Prostate gland (tissue), 2 donors: ENCODE measurements at regions not wholly inside any gene's neighbourhood (a gene's known extent, or its start where the extent isn't known, plus 50 kb on each side); places are given as distances from the start of the nearest gene placed in this dataset.

Source experiments
- DNase-seq: peaks from one replicate; pipeline ENCODE4 v3.0.0-alpha.2; 2019; ENCODE audit warnings: low spot score
- H3K27ac ChIP-seq, 2 donors: fragments of 200-600 bp; sonication (generic); 2 replicates each; pipeline ENCODE4 v1.5.1; 2017 to 2019
- H3K27me3 ChIP-seq: fragments of 200-600 bp; sonication (generic); replicated peaks from 2 replicates; pipeline ENCODE4 v1.5.1; 2019; ENCODE audit not compliant: insufficient read depth
- H3K36me3 ChIP-seq, 2 donors: fragments of 200-600 bp; sonication (generic); 1 replicate in 1 of 2; 2 replicates in 1 of 2; pipeline versions ENCODE4 v1.5.1 to v1.8.1; 2017 to 2019
- H3K4me1 ChIP-seq: fragments of 200-600 bp; sonication (generic); replicated peaks from 2 replicates; pipeline ENCODE4 v1.5.1; 2019
- H3K4me3 ChIP-seq, 2 donors: fragments of 200-600 bp; sonication (generic); 2 replicates each; pipeline ENCODE4 v1.5.1; 2017 to 2019
- H3K9me3 ChIP-seq: fragments of 200-600 bp; sonication (generic); 2 replicates; pipeline ENCODE4 v1.5.1; 2017
- POLR2A ChIP-seq: fragments of 450-650 bp; IDR thresholded peaks from one replicate; pipeline ENCODE4 v1.6.1; 2016; ENCODE audit warnings: antibody characterized with exemption, mild to moderate bottlenecking
- POLR2AphosphoS5 ChIP-seq: sonication (generic); formaldehyde crosslinking; IDR thresholded peaks from one replicate; pipeline ENCODE4 v1.6.1; 2017; ENCODE audit warnings: antibody characterized with exemption
- WGBS: methylation state at CpG from one replicate; pipeline ENCODE4 v1.1.5; 2018; 5-methylcytosine and 5-hydroxymethylcytosine counted together
- intact Hi-C: fragments of 100-400 bp; cut with DNase I; formaldehyde crosslinking; loops from one replicate; pipeline ENCODE4 v1.14.2; 2022
- TF ChIP-seq, protein P1 (sequence below), 4 experiments: fragments of 200-600 bp in 2 of 4; fragments of 450-650 bp in 2 of 4; sonication (generic) in 2 of 4; IDR thresholded peaks; 1 replicate in 3 of 4; 2 replicates in 1 of 4; pipeline ENCODE4 v1.5.1; 2016 to 2019; ENCODE audit warnings: antibody characterized with exemption in 4 of 4, mild to moderate bottlenecking in 2 of 4, moderate library complexity in 2 of 4

DNA sequence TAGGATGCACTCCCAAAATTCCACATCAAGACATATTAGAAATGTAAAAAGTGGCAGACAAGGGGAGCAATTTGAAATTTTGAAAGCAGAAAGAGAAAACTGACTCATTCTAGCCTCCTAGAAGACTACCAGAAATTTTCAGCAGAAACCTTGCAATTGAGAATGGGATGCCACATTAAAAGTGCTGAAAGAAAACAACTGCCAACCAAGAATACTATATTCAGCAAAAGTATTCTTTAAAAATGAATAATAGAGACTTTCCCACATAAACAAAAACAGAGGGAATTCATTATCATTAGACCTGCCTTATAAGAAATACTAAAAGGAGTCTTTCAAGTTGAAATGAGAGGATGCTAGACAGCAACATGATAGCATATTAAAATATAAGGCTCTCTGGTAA, 78.3 kb upstream of the HTR2A start:
- Histone ChIP-seq H3K27me3 (no peaks in the 10 kb centered on the region), H3K9me3 (no peaks in the 10 kb centered on the region), H3K4me3 (no peak overlapping the region), H3K36me3 (no peaks in the 10 kb centered on the region), H3K27ac (no peak overlapping the region), H3K4me1 (no peaks in the 10 kb centered on the region)
- intact Hi-C loops: no loop called here
- DNase-seq: no peak
- TF ChIP-seq POLR2A (no peak), POLR2AphosphoS5 (no peak)
- TF ChIP-seq, protein P1, sequence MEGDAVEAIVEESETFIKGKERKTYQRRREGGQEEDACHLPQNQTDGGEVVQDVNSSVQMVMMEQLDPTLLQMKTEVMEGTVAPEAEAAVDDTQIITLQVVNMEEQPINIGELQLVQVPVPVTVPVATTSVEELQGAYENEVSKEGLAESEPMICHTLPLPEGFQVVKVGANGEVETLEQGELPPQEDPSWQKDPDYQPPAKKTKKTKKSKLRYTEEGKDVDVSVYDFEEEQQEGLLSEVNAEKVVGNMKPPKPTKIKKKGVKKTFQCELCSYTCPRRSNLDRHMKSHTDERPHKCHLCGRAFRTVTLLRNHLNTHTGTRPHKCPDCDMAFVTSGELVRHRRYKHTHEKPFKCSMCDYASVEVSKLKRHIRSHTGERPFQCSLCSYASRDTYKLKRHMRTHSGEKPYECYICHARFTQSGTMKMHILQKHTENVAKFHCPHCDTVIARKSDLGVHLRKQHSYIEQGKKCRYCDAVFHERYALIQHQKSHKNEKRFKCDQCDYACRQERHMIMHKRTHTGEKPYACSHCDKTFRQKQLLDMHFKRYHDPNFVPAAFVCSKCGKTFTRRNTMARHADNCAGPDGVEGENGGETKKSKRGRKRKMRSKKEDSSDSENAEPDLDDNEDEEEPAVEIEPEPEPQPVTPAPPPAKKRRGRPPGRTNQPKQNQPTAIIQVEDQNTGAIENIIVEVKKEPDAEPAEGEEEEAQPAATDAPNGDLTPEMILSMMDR (IDR thresholded peaks at IDR 0.05): no peak

DNA sequence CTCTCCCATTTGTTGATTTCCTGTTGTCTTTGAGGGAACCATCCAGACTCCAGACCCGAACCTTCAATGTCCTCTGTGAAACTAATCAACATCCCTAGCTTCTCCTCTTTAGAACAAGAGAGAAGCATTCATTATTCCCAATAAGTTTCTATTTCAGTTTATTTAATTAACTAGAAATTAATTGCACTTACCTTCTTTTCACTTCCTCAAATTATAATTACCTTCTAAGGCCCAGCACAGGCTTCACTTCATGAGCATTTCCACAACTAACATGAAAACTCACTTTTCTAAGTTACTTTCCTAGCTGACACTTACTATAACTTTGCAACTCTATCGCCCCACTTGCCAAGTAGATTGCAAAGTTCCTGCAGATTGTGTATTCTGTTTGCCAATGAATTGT, 71.6 kb upstream of the HTR2A start:
- no peaks in the 10 kb centered on the region for H3K4me1 ChIP-seq
- H3K27ac ChIP-seq: no peak overlapping the region
- intact Hi-C loops: no loop called here
- no peaks in the 10 kb centered on the region for H3K27me3 ChIP-seq
- no peaks in the 10 kb centered on the region for H3K36me3 ChIP-seq
- no peak for DNase-seq
- H3K4me3 ChIP-seq: no peak overlapping the region
- WGBS: 89% methylated on average over 2 of the region's 2 CpGs
- H3K9me3 ChIP-seq: no peaks in the 10 kb centered on the region
- TF ChIP-seq, protein P1 (IDR thresholded peaks at IDR 0.05): no peak
- TF ChIP-seq POLR2AphosphoS5 (no peak), POLR2A (no peak)

DNA sequence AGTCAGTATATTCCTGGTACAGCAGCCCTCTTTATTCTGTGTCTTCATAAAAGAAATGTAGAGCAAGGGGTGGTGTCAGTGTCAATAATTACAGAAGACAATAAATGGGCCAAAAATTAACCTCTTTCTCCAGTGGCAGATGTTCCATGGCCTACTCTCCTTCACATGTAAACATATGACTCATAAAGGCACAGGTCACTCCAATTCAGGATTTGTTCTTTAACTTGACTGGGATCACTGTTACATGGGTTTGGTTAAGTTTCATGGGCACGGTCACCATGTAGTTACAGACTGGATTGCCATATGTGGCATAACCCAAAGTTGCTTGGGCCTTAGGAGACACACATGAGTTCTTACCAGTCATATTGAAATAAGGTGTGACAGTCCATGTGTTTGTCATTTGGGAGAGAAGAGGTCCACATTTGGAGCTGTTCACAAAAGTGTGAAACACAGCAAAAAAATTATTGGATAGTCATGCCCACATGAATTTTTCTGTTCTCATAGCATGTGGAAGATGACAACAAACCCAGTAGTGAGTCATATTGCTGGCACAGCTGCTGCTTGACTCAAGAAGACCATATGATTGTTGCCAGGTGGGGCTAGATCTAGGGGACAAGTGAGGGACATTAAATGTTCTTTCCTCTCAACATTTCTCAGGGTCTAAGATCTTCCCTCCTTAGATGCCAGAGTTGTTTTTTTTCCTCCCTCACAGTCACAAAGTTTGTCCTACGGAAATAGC, 68.1 kb upstream of the HTR2A start:
- WGBS: 45% methylated on average over 2 of the region's 2 CpGs
- no peaks in the 10 kb centered on the region for H3K9me3 ChIP-seq
- no peak overlapping the region for H3K4me3 ChIP-seq
- no peak for DNase-seq
- intact Hi-C loops: no loop called here
- H3K27me3 ChIP-seq: no peaks in the 10 kb centered on the region
- no peaks in the 10 kb centered on the region for H3K36me3 ChIP-seq
- TF ChIP-seq POLR2A (no peak), POLR2AphosphoS5 (no peak)
- TF ChIP-seq, protein P1 (IDR thresholded peaks at IDR 0.05): no peak
- H3K4me1 ChIP-seq: no peaks in the 10 kb centered on the region
- H3K27ac ChIP-seq: no peak overlapping the region

DNA sequence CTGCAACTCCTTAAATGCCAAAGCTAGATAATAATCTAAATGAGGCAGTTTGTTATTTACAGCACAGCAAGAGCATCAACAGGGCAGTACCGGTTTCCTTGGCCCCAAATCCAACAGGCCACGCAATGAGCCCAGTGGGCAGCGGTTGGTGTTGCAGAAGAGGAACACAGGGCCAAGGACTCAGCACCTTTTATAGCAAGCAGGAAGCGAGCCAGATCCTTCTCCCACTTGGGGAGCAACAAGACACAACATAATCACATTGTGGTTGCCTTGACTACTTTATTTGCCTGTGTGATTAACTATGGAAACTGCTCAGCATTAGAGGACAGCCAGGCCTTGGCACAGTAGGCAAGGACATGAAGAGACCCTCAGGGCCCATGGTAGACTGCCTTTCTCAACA, 67.1 kb upstream of the HTR2A start:
- H3K27ac ChIP-seq: no peak overlapping the region
- no peaks in the 10 kb centered on the region for H3K9me3 ChIP-seq
- no peak overlapping the region for H3K4me3 ChIP-seq
- no peaks in the 10 kb centered on the region for H3K36me3 ChIP-seq
- no peaks in the 10 kb centered on the region for H3K27me3 ChIP-seq
- TF ChIP-seq POLR2AphosphoS5: no peak
- TF ChIP-seq, protein P1 (IDR thresholded peaks at IDR 0.05): no peak
- no peak for TF ChIP-seq POLR2A
- no peaks in the 10 kb centered on the region for H3K4me1 ChIP-seq
- DNase-seq: no peak
- 54% methylated on average over 4 of the region's 4 CpGs for WGBS
- intact Hi-C loops: no loop called here

DNA sequence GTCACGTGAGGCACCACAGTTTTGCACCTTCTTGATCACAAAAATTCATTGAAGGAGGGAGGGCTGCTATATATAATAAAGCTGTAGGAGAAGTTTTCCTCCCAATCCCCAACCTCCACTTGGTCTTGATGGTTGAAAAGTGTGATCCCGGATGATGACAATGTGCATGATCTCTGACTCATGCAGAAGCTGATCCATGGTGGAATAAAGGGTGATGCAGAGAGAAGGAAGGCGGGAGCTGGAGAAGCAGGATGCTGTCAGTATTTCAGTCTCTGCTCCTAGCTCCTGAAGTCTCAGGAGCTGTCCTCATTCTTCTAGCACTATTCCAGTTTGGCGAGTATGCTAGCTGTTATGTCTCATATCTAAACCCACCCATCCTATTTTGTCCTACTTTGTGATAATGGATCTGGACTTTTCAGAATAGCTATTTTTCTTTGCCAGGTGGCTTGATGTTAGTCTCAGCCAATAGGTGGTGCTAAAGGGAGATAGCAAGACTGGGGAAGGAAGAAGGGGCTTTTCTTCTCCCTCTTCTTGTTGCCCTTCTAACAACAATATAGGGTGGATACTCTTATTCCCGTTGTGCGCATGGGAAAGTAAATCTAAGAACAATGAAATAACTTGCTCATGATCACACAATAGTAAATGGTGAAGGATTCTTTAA, 65.6 kb upstream of the HTR2A start:
- Histone ChIP-seq H3K36me3 (no peaks in the 10 kb centered on the region), H3K27me3 (no peaks in the 10 kb centered on the region), H3K4me3 (no peak overlapping the region), H3K4me1 (no peaks in the 10 kb centered on the region), H3K9me3 (no peaks in the 10 kb centered on the region), H3K27ac (no peak overlapping the region)
- TF ChIP-seq POLR2AphosphoS5: no peak
- TF ChIP-seq, protein P1 (IDR thresholded peaks at IDR 0.05): no peak
- TF ChIP-seq POLR2A: no peak
- intact Hi-C loops: no loop called here
- no peak for DNase-seq
- 67% methylated on average over 6 of the region's 6 CpGs for WGBS
